H1 (cell line): ENCODE measurements at regions not wholly inside any gene's neighbourhood (a gene's known extent, or its start where the extent isn't known, plus 50 kb on each side); places are given as distances from the start of the nearest gene placed in this dataset.

Experiments used
- CTCF ChIA-PET: fragments of 300-600 bp; sonication (Branson Sonifier 250); formaldehyde crosslinking; loops from one replicate; lab custom pipeline; 2021; ENCODE audit not compliant: partially characterized antibody; lab: Charles Lee
- POLR2A ChIA-PET: fragments of 300-600 bp; sonication (Branson Sonifier 250); formaldehyde crosslinking; loops from one replicate; lab custom pipeline; 2021; ENCODE audit warnings: inconsistent platforms; ENCODE audit not compliant: partially characterized antibody; lab: Charles Lee
- DNase-seq, 2 experiments: peaks; one replicate each; pipeline versions ENCODE4 v3.0.0 to v3.0.0-alpha.2; 2010 to 2022; ENCODE audit warnings: low spot score in 2 of 2, low read depth in 1 of 2, mixed read lengths in 1 of 2
- FAIRE-seq: peaks from 2 replicates; lab custom pipeline; 2011; peaks lifted over from hg19 to GRCh38; lab: Jason Lieb, UNC
- H2AFZ ChIP-seq: 2 replicates; pipeline ENCODE4 v1.8.1; 2012; ENCODE audit warnings: low read length, inconsistent platforms
- H2AK5ac ChIP-seq: 2 replicates; pipeline ENCODE4 v1.6.1; 2013; ENCODE audit warnings: low read depth, low read length
- H2BK120ac ChIP-seq: replicated peaks from 2 replicates; pipeline ENCODE3; 2013; ENCODE audit warnings: low read depth, low read length, inconsistent platforms
- H2BK12ac ChIP-seq: 2 replicates; pipeline ENCODE4 v1.6.1; 2013; ENCODE audit warnings: low read depth, low read length
- H2BK15ac ChIP-seq: 2 replicates; pipeline ENCODE4 v1.6.1; 2013; ENCODE audit warnings: low read length
- H2BK20ac ChIP-seq: 2 replicates; pipeline ENCODE4 v1.6.1; 2013; ENCODE audit warnings: low read length
- H2BK5ac ChIP-seq: 2 replicates; pipeline ENCODE4 v1.6.1; 2013; ENCODE audit warnings: low read depth, low read length
- H3K14ac ChIP-seq: 2 replicates; pipeline ENCODE4 v1.6.1; 2013; ENCODE audit warnings: inconsistent platforms; ENCODE audit not compliant: insufficient read length
- H3K18ac ChIP-seq: 2 replicates; pipeline ENCODE4 v1.6.1; 2013; ENCODE audit warnings: low read length; ENCODE audit errors: extremely low read depth
- H3K23ac ChIP-seq: 2 replicates; pipeline ENCODE4 v1.6.1; 2013; ENCODE audit warnings: inconsistent platforms; ENCODE audit not compliant: insufficient read length
- H3K23me2 ChIP-seq: 2 replicates; pipeline ENCODE4 v1.6.1; 2013; ENCODE audit warnings: low read depth, low read length
- H3K27ac ChIP-seq: 2 replicates; pipeline ENCODE4 v1.6.1; 2011; ENCODE audit warnings: low read depth, low read length, inconsistent platforms
- H3K27me3 ChIP-seq, 4 experiments: replicated peaks in 1 of 4; 1 replicate in 1 of 4; 2 replicates in 3 of 4; pipeline versions ENCODE4 v1.6.1 to v1.8.1; 2011 to 2013; ENCODE audit warnings: low read length in 3 of 4, mild to moderate bottlenecking in 3 of 4, inconsistent platforms in 2 of 4, mixed read lengths in 2 of 4, moderate library complexity in 1 of 4; ENCODE audit not compliant: control insufficient read depth in 3 of 4, insufficient read depth in 3 of 4; ENCODE audit errors: extremely low read depth in 1 of 4
- H3K36me3 ChIP-seq, 4 experiments: 2 replicates each; pipeline versions ENCODE4 v1.6.1 to v1.8.1; 2011 to 2013; ENCODE audit warnings: mild to moderate bottlenecking in 4 of 4, low read length in 3 of 4, moderate library complexity in 2 of 4, control low read depth in 1 of 4, inconsistent platforms in 1 of 4; ENCODE audit not compliant: insufficient read depth in 4 of 4, control insufficient read depth in 2 of 4
- H3K4ac ChIP-seq: replicated peaks from 2 replicates; pipeline ENCODE3; 2013; ENCODE audit warnings: low read length, low read depth, mixed read lengths, inconsistent platforms; ENCODE audit not compliant: insufficient read length
- H3K4me1 ChIP-seq, 4 experiments: replicated peaks in 1 of 4; 1 replicate in 1 of 4; 2 replicates in 3 of 4; pipeline versions ENCODE4 v1.6.1 to v1.8.1; 2011 to 2013; ENCODE audit warnings: low read length in 3 of 4, inconsistent platforms in 2 of 4, mixed read lengths in 1 of 4; ENCODE audit not compliant: insufficient read depth in 4 of 4, control insufficient read depth in 3 of 4
- H3K4me2 ChIP-seq, 2 experiments: 2 replicates each; pipeline versions ENCODE4 v1.6.1 to v1.8.1; 2011 to 2013; ENCODE audit warnings: low read depth in 2 of 2, low read length in 2 of 2, control low read depth in 1 of 2, inconsistent platforms in 1 of 2, mild to moderate bottlenecking in 1 of 2; ENCODE audit not compliant: insufficient read depth in 1 of 2
- H3K4me3 ChIP-seq, 4 experiments: fragments of 200-600, 300-600 bp in 1 of 4; sonication (generic), shearing (Covaris generic), sonication (Bioruptor Twin) in 1 of 4; 2 replicates each; pipeline versions ENCODE4 v1.5.1 to v1.8.1; 2011 to 2016; ENCODE audit warnings: low read length in 4 of 4, low read depth in 3 of 4, control low read depth in 2 of 4, inconsistent platforms in 2 of 4, mild to moderate bottlenecking in 2 of 4, mixed read lengths in 1 of 4, moderate library complexity in 1 of 4; ENCODE audit not compliant: insufficient read depth in 2 of 4; ENCODE audit errors: extremely low read depth in 1 of 4
- H3K56ac ChIP-seq: replicated peaks from 2 replicates; pipeline ENCODE3; 2013; ENCODE audit warnings: low read depth, mild to moderate bottlenecking, mixed read lengths, low read length, inconsistent platforms; ENCODE audit not compliant: insufficient read length
- H3K79me1 ChIP-seq: 2 replicates; pipeline ENCODE4 v1.6.1; 2013; ENCODE audit warnings: low read depth, low read length, control low read depth
- H3K79me2 ChIP-seq, 2 experiments: 2 replicates each; pipeline versions ENCODE4 v1.6.1 to v1.8.1; 2012 to 2013; ENCODE audit warnings: low read length in 2 of 2, mild to moderate bottlenecking in 2 of 2, inconsistent platforms in 1 of 2; ENCODE audit not compliant: insufficient read depth in 2 of 2, control insufficient read depth in 1 of 2
- H3K9ac ChIP-seq, 4 experiments: replicated peaks in 1 of 4; 1 replicate in 1 of 4; 2 replicates in 3 of 4; pipeline versions ENCODE4 v1.6.1 to v1.8.1; 2011 to 2013; ENCODE audit warnings: low read depth in 3 of 4, low read length in 3 of 4, control low read depth in 2 of 4, mild to moderate bottlenecking in 2 of 4, moderate library complexity in 2 of 4, inconsistent platforms in 1 of 4; ENCODE audit errors: extremely low read depth in 1 of 4
- H3K9me3 ChIP-seq, 2 experiments: 2 replicates each; pipeline versions ENCODE4 v1.6.1 to v1.8.1; 2012 to 2013; ENCODE audit warnings: mild to moderate bottlenecking in 2 of 2, moderate library complexity in 2 of 2, control low read depth in 1 of 2, inconsistent platforms in 1 of 2, low read depth in 1 of 2, low read length in 1 of 2, mixed read lengths in 1 of 2; ENCODE audit not compliant: insufficient read depth in 2 of 2
- H4K20me1 ChIP-seq, 2 experiments: replicated peaks in 1 of 2; 2 replicates each; pipeline versions ENCODE3 to v1.8.1; 2011 to 2013; ENCODE audit warnings: inconsistent platforms in 2 of 2, low read length in 2 of 2, mild to moderate bottlenecking in 1 of 2; ENCODE audit not compliant: insufficient read depth in 2 of 2, control insufficient read depth in 1 of 2
- H4K5ac ChIP-seq: 2 replicates; pipeline ENCODE4 v1.6.1; 2013; ENCODE audit warnings: low read length, low read depth, mixed read lengths, inconsistent platforms; ENCODE audit not compliant: insufficient read length
- H4K8ac ChIP-seq: 2 replicates; pipeline ENCODE4 v1.8.0; 2013; ENCODE audit warnings: mild to moderate bottlenecking, moderate library complexity, low read length, inconsistent platforms; ENCODE audit not compliant: insufficient read depth; ENCODE audit errors: extremely low read depth
- H4K91ac ChIP-seq: replicated peaks from 2 replicates; pipeline ENCODE3; 2013; ENCODE audit warnings: low read length, mixed read lengths, inconsistent platforms; ENCODE audit not compliant: insufficient read length
- CTBP2 ChIP-seq: IDR thresholded peaks from 2 replicates; pipeline ENCODE4 v1.7.0; 2011; ENCODE audit warnings: borderline replicate concordance, mild to moderate bottlenecking, moderate library complexity, mixed read lengths, low read length; ENCODE audit not compliant: insufficient read depth, insufficient read length
- FOSL1 ChIP-seq: IDR thresholded peaks from 2 replicates; pipeline ENCODE4 v1.6.1; 2011; ENCODE audit warnings: mild to moderate bottlenecking, low read depth, low read length, moderate library complexity; ENCODE audit not compliant: insufficient read depth
- GTF2F1 ChIP-seq: IDR thresholded peaks from 2 replicates; pipeline ENCODE4 v1.6.1; 2012; ENCODE audit warnings: low read depth, low read length, improper control_type of control experiment, borderline replicate concordance
- JUND ChIP-seq: IDR thresholded peaks from 2 replicates; pipeline ENCODE4 v1.6.1; 2011; ENCODE audit warnings: mild to moderate bottlenecking, improper control_type of control experiment, low read length
- PHF8 ChIP-seq: fragments of 200-600 bp; sonication (generic); conservative IDR thresholded peaks from 2 replicates; pipeline ENCODE4 v1.7.1; 2012; ENCODE audit warnings: low read depth, mild to moderate bottlenecking, inconsistent platforms, low read length, moderate library complexity
- RFX5 ChIP-seq: IDR thresholded peaks from 2 replicates; pipeline ENCODE4 v1.6.1; 2011; ENCODE audit warnings: low read depth, low read length, improper control_type of control experiment, borderline replicate concordance
- RXRA ChIP-seq: IDR thresholded peaks from 2 replicates; pipeline ENCODE4 v1.6.1; 2011; ENCODE audit warnings: low read depth, mild to moderate bottlenecking, low read length, moderate library complexity; ENCODE audit not compliant: insufficient read depth
- SAP30 ChIP-seq: fragments of 300-600 bp; sonication (generic); IDR thresholded peaks from 2 replicates; pipeline ENCODE4 v1.7.1; 2012; ENCODE audit warnings: low read length, moderate library complexity, mild to moderate bottlenecking, inconsistent platforms; ENCODE audit not compliant: insufficient read depth, insufficient replicate concordance
- SP2 ChIP-seq: IDR thresholded peaks from 2 replicates; pipeline ENCODE4 v1.6.1; 2012; ENCODE audit warnings: mild to moderate bottlenecking, low read length, inconsistent platforms
- TAF1 ChIP-seq: IDR thresholded peaks from 2 replicates; pipeline ENCODE4 v1.6.1; 2011; ENCODE audit warnings: mild to moderate bottlenecking, low read depth, low read length
- TEAD4 ChIP-seq: IDR thresholded peaks from 2 replicates; pipeline ENCODE4 v1.6.1; 2012; ENCODE audit warnings: low read depth, low read length, inconsistent platforms, mixed read lengths
- TF ChIP-seq, protein P1 (sequence below): IDR thresholded peaks from 2 replicates; pipeline ENCODE4 v1.6.1; 2011; ENCODE audit warnings: low read length, improper control_type of control experiment

- H3K4ac ChIP-seq = no peak overlapping the region
- H3K27ac ChIP-seq = no peak overlapping the region
- H4K5ac ChIP-seq = no peak overlapping the region
- no peak overlapping the region for H3K56ac ChIP-seq
- no peaks in the 10 kb centered on the region for H3K36me3 ChIP-seq
- no peak overlapping the region for H2AFZ ChIP-seq
- no peaks in the 10 kb centered on the region for H4K20me1 ChIP-seq
- no peak overlapping the region for H2BK12ac ChIP-seq
- DNase-seq (no peak), FAIRE-seq (no peak)
- no peak overlapping the region for H2BK5ac ChIP-seq
- H3K9ac ChIP-seq = no peak overlapping the region
- H2BK120ac ChIP-seq = no peak overlapping the region
- no peaks in the 10 kb centered on the region for H3K9me3 ChIP-seq
- H3K4me3 ChIP-seq = no peak overlapping the region
- no peak overlapping the region for H3K18ac ChIP-seq
- H3K14ac ChIP-seq = no peak overlapping the region
- H3K23me2 ChIP-seq = peaks cover 1% of the 10 kb centered on the region; the same call in 1 of the 2 replicates
- H2BK20ac ChIP-seq = no peak overlapping the region
- no peak for TF ChIP-seq TEAD4
- TF ChIP-seq GTF2F1 = no peak
- TF ChIP-seq RXRA = no peak
- TF ChIP-seq PHF8 = no peak
- TF ChIP-seq, protein P1, sequence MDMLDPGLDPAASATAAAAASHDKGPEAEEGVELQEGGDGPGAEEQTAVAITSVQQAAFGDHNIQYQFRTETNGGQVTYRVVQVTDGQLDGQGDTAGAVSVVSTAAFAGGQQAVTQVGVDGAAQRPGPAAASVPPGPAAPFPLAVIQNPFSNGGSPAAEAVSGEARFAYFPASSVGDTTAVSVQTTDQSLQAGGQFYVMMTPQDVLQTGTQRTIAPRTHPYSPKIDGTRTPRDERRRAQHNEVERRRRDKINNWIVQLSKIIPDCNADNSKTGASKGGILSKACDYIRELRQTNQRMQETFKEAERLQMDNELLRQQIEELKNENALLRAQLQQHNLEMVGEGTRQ = no peak
- TF ChIP-seq SP2 = no peak
- no peak for TF ChIP-seq SAP30
- TF ChIP-seq RFX5 = no peak
- TF ChIP-seq FOSL1 = no peak
- TF ChIP-seq JUND = no peak
- no peak for TF ChIP-seq CTBP2
- no peak for TF ChIP-seq TAF1
- no peak overlapping the region for H3K23ac ChIP-seq
- H2BK15ac ChIP-seq = no peak overlapping the region
- H3K79me1 ChIP-seq = no peaks in the 10 kb centered on the region
- ChIA-PET CTCF (no interaction called here), POLR2A (no interaction called here)
- no peak overlapping the region for H4K91ac ChIP-seq
- no peak overlapping the region for H3K4me2 ChIP-seq
- H3K79me2 ChIP-seq = no peaks in the 10 kb centered on the region
- no peak overlapping the region for H4K8ac ChIP-seq
- peaks cover 0 to 1% (median 0%) of the 10 kb centered on the region in 4 experiments; a peak in 1 of 7 replicates for H3K27me3 ChIP-seq
- peaks cover 0 to 4% (median 0%) of the 10 kb centered on the region in 4 experiments; a peak in 1 of 7 replicates for H3K4me1 ChIP-seq
- H2AK5ac ChIP-seq = no peak overlapping the region
Measured at GRCh38 chr2:76427452-76427851, 716.7 kb upstream of the GCFC2 start.
